Hematopoietic multipotent progenitor cell treated with erythropoietin and hydrocortisone succinate and interleukin-3 and kit ligand, for 17 days (in vitro differentiated cells): ENCODE measurements at regions not wholly inside any gene's neighbourhood (a gene's known extent, or its start where the extent isn't known, plus 50 kb on each side); places are given as distances from the start of the nearest gene placed in this dataset.

ENCODE experiments used
- DNase-seq: peaks from one replicate; pipeline ENCODE4 v3.0.0-alpha.2; 2015; ENCODE audit warnings: low spot score

DNA sequence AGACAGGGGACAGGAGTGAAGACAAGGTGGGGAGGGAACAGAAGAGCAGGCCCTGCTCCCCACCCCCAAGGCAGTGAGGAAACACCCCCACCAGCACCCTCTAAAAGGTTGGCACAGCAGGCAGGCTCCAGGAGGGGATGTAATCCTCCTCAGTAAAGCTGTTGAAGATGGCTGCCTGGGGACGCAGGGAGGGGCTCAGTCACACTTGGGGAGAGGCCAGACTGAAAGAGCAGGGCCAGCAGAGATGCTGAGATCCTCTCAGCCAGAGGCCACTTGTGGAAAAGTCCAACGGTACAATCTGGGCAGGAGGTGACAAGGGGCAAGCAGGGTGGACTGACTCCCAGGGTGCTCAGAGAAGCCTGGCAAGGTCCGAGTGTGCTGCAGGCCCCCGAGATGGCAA, 154.8 kb upstream of the ID2 start:
- DNase-seq: no peak

DNA sequence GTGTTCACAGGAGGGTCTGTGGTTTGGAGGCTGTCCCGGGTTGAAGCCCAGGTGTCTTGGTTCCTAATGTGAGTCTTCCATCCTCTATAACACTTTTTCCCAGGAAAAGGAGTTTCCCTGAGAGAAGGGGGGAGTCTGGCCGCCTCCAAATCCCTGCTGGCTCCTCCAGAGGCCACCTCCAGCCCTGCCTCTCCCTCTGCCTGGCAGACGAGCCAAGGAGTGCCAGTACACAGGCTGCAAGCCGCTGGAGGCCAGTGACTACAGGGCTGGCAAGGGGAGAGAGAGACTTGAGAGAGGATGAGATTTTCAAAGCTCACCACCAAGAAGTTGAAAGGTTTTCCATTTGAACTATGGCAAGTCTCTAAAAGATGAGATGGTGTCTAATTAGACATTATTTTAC, 154.2 kb upstream of the ID2 start:
- no peak for DNase-seq

DNA sequence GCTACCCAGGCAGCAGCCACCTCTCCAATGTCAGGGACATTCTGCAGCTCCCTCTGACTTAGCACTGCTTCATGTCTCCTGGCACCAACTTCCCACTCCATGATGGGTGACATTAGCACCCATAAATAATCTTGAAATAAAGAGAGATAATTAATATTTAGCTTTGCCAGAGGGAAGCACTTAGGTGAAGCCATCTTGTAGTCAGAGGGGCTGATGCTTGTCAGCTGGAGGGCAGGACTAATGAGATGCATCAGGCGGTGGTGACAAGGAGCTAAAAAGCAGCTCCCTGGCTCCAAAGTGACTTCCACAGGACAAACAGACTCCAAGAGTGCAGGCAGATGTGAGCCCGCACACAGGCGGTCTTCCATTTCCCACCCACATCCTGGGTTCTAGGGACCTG, 153.0 kb upstream of the ID2 start:
- no peak for DNase-seq

DNA sequence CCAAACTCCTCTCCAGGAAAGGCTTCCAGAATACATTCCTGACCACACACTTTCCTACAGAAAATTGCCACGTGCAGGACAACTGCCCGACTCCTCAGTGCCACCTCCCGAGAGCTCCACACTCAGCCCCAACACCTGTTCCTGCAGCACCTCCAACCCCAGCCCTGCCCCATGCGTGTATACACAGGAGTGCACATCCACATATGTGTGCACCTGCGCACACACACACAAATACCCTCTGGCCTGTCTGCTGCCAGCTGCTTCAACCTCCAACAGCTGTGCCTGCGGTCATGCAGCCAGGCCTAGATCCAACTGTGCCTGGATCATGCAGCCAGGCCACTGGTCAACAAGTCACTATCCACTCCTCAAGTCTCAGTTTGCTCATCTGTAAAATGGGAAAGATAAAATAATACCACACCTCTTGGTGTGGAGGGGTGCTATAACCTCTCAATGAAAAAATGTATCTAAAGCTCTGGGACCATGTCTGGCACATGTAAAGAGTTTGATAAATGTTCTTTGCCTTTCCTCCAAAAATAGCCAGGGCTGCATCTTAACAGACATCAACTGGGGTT, 152.1 kb upstream of the ID2 start:
- DNase-seq: no peak

DNA sequence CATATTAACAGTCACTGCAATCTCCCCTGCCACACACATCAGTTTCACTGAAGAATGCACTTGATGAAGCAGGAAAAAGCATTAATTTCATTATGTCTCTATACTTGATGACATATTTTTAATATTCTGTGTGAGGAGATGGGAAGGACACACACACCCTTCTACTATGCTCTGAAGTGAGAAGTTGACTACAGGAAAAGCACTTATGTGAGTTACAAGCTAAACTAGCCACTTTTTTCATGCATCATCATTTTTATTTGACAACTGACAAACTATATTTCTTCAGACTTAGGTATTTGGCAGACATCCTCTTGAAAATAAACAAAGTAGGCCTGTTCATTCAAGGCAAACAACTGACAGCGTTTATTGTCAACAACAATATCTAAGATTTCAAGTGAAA, 150.4 kb upstream of the ID2 start:
- DNase-seq: no peak

DNA sequence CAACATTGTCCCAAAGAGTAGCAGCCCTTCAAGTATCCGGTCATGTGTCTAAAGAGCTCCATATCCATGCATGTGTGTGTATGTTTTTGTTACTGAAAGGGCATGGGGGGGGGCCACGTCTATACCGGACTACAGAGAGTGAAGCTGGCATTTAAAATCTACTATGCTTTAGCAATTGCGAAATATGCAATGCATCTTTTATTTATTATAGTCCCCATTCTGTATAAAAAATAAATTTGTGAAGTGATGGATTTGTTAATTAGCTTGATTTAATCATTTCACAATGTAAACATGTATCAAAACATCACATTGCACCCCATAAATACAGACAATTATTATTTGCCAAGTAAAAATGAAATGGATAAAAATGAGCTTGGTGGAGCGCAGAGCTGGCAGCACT, 149.4 kb upstream of the ID2 start:
- DNase-seq: no peak

DNA sequence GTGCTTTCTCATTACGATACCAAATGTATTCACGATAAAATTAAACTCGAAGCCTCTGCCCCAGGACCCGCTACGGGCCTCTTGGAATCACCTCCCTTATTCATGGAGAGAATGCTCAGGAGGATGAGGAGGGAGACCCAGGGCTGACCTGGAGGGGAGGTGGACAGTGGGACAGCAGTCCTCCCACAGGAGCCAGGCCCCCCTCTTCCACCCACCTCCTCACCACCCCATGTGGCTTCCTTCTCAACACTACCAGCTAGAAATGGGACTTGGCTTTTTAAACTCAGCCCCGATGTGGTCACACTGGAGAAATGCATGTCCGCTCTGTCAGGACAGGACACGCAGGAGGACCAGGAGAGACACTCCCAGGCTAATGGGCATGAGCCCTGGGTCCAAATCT, 147.9 kb upstream of the ID2 start:
- no peak for DNase-seq

DNA sequence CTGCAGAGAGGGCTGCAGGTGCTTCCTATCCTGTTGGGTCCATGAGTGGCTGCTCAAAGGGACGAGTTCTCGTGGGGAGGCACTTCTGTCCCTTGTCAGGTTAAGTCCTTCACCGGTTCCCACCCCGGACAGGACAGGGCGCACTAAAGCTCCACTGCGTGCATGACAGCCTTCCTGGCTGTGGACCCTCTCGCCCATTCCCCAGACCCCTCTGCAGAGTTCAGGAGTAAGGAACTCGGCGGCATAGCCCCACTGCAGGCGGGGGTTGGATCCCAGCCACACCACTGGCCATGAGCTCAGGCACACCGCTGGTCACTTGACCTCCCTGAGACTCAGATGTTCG, 147.5 kb upstream of the ID2 start:
- no peak for DNase-seq

DNA sequence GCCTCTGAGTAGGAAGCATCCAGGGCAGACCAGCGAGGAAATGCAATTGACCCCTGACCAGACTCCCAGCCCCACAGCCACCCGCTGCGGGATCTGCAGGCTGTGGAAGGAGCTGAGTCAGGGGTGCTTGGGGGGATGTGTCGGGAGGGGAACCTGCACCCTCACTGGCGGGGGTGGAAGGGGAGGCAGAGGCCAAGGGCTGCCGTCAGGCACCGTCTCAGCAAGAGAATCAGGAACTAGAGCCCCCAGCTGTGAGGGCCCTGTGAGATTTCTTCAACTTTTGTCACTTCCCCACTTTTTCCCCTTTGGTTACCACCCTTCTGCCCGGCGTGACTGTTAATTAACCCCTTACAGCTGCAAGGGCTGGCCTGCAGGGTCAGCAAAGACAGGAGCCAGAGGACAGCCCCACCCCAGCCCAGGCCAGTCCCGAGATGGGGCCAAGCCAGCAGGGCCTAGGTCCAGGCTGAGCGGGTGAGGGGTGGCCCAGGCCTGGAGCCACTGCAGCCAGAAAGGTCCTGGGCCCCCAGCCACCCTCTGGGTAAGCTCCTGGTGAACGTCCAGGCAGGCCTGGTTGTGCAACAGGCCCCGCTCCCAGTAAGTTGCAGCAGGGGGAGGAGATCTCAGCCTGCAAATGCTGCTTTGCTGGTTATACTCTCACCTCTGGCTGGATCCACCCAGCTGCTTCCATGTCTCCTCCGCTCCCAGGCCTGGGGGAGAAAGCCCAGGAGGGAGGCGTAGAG, 147.0 kb upstream of the ID2 start:
- DNase-seq: no peak

DNA sequence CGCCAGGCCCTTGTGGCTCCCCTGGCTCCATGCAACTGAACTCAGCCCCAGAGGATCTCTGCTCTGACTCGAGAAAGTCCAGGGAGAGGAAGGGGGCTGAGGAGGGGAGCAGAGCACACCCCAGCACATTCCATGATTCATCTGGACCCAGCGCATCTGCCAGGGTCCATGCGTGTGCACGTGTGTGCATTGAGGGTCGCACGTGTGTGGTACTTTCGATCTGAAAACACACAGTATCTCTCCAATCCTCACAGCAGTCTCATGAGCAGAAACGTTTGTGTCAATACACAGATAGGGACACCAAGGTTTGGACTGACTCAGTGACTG, 146.4 kb upstream of the ID2 start:
- DNase-seq: no peak

DNA sequence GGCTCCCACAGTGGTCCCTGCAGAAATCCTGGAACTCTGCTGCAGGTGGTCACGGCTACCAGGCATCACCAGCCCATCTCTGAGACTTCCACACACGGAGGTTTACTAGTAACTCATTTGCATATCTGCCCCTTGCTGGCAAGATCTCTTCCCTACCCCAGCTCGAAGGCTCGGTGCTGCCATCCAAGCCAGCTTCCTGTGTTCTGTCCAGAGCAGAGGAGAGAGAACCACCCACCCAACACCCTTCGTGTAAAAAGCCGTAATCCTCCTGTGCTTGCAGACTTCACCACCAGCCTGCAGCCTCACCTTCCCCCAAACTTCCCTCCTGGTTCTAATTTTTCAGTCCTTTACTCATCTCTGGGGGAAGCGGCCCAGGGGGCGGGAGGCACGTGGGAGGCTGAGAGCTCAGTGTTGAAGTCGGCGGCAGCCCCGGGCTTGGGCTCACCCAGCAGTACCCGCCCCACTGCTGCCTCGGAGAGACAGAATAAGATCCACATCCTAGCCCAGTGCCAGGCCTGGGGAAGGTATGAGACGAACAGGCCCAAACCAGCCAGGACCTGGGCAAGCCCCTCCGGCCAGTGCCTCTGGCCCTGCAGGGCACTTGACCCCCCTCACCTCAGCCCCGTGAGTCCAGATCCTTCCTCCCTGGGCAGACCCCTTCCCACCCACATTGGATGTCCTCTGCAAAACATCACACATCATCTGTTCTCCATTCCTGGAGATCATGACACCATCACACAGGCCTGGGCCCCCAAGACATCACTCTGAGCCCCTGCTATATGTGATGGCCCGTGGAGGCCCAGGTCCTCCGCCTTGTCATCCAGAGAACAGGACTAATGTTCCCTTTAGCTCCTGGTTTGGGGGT, 145.8 kb upstream of the ID2 start:
- peak; percentile 55 for DNase-seq

DNA sequence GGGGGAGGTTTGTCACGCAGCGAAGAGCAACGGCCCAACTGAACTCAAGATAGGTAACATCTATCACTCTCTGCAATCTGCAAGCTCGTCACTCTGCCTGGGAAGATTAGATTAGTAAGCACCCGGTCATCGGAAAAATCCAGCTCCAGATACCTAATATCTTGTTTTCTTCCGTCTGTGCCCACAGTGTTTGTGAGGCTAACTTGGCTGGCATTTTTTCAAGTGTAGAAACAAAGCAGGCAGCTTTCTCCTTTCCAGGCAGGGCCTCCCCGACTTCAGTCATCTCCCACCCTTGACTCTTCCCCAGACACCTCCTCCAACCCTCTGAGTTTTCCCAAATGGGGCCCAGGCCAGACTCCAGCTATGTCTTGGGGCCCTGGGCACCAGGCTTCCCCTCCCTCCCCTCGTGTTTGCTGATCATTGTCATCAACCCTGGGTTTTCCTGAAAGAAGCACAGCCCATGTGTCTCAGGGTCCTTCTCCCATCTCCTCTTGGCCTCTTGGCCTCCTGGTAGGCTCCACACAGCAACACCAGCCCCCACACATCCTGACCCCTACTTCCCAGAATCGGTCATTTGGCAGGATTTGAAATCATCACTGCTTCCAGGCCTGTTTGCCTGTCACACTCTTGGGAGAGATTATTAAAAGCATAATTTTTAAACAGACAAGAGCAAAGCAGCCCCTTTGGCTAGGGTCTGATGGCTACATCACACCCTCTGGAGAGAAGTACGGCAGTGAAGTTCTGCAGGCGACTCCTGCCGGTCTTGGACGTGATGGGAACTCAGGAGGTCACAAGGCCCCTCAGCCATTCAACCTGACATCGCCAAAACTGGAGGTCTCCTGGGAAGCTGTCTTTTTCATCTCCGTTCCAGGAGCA, 144.9 kb upstream of the ID2 start:
- peak; percentile 56 for DNase-seq

DNA sequence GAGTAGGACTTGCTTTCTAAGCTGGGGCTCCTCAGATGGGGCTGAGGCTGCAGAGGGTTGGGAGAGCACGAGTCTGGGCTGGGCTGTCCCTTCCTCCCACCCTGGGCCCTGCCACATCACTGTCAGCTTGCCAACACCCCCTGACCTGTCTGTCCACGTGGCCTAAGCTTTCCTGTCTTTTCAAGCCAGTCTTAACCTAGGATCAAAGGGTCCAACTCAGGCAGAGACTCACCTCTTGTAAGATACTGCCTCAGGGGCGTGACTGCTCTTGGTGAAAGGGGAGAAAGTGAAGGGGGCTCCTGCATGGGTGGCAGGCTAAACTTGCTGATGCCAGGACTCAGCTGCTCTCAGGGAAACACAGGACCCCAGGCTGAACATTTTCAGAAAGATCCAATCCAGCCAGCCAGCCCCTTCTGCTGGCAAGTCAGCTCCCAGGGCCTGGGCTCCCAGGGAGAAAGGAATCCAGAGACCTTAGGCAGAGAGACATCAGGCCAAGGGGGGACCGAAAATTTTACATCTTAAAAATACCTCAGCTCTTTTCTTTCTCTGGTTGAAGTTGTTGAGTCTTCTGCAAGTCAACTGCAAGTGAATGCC, 144.2 kb upstream of the ID2 start:
- DNase-seq: no peak

DNA sequence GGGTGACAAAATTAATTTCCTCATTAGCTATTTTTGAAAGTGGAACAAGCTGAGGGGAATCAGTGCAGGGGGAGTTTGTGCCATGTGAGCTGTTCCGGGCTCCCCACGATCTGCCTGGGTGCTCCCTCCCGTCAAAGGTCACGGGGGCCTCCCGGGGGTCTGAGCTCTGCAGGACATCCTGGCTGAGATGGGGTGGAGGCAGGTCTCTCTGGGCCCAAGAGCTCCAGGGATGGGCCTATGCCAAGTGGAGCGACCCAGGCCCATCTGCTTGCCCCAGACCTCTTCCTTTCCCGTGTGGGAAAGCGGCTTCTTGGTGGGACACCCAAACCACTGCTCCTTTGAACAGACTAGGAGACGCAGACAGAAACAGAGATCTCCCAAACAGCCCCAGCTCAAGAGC, 143.3 kb upstream of the ID2 start:
- no peak for DNase-seq

DNA sequence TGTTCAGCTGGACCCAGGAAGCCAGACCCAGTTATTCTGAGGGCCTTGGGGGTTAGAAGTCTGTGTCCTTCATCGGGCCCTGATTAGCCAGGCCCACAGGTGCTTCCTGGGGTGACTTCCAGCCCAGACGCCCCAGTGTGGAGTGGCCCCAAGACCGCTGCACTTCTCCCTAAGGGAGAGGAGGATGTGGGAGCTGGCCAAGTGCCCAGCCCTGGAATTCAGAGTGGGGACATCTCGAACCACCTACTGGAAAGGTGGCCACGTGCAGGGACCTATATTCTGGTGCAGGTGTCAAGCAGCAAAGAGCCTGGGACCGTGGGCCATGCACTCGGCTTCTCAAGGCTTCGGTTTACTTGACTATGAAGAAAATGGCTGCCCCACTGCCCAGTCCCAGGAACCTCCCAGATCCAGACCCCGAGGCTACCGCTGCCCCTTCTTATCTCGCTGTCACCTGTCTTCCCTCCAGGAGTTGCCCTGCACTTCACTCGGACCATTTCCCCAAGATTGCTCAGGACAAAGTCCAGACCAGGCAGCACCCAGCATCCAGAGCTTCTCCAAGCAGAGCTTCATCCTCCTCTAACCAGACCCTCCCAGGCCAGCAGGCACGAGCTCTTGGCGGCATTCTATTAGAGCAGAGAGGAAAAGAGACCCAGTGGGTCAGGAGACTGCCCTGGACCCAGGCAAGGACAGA, 142.8 kb upstream of the ID2 start:
- DNase-seq: no peak

DNA sequence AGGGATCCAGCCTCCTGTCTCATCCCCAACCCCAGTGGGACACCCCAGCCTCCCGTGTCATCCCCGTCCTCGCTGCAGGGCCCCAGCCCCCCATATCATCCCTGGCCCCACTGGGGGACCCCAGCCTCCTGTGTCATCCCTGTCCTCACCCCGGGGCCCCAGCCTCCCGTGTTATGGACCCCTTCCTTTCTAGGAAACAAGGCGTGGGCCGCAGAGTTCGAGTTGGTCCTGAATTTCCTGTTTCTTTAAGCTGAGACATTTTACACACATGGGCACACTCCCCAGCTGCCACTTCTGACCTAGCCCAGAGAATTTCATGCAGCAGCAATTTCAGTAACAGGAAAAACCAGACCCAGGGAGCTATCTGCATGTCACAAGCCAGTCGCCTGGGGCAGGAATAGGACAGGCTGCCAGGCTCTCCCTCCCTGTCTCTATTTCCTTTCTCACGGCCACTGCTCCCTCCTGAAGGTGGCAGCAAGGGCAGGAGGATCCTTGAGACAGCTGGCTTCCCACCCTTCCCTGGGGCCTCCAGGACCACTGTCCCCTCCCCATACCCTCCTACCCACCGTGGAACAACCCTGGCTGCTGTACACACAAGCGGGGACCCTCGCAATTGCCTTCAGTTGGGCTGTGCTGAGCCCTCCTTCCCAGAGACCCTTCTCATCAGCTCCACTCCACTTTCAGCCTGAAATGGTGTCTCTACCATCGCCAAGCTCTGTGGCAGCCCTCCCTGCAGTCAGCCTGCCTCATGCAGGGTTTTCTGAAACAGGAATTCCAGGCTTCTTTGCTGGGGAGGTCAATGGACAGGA, 141.9 kb upstream of the ID2 start:
- DNase-seq: no peak

DNA sequence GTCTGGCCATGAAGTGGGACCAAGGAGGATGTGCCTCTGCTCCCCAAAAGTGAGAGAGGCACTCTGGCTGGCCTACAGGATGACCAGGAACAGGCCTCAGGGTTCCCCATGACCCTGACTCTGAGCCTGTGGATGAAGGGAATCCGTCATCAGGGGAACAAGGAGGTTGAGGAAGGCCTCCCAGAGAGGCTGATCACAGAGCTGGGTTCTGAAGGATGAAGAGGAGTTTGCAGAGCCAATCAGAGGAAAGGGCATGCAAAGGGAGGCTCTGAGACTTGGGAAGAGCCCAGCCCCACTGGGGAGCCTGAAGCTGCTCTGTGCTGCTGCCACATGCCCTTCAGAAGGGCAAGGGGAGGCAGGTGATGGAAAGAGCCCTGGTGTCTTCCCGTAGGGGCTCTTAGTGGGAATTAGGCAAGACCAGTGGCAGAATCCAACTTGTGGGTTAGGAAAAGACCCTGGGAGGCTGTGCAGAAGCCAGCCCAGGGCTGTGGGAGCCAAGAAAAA, 141.3 kb upstream of the ID2 start:
- no peak for DNase-seq

DNA sequence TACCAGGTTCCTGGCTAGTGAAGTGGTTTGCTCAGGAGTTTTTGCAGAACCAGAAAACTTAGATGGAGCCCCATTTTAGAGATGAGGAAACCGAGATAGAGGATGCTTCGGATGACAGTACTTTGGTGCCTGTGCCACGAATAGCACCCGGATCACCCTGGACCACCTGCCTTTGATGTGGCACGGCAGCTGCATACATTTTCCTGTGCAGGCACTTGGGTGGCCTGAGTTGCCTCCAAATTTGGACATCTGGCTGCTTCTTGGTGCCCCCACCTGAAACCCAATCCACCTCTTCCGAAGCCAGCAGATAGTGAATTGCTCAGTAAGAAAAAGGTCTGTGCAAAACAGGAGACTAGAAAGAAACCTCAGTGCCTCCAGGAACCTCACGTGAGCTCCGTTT, 140.6 kb upstream of the ID2 start:
- no peak for DNase-seq

DNA sequence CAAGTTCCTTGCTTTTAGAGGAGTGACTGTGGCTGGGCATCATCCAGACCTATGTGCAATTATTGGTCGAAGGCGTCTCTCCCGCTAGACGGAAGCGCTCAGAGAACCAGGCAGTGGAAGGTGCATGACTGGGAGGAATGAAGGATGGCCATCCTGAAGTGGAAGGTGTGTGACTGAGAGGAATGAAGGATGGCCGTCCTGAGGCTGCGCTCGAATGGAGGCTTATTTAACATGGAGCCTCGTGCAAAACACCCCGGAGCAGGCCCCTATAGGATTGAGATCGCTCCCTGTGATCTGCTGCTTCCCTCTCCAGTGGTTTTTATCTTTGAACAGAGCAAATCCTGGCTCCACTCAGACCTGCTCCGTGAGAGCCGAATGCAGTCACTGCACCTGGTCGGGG, 140.2 kb upstream of the ID2 start:
- DNase-seq: no peak

DNA sequence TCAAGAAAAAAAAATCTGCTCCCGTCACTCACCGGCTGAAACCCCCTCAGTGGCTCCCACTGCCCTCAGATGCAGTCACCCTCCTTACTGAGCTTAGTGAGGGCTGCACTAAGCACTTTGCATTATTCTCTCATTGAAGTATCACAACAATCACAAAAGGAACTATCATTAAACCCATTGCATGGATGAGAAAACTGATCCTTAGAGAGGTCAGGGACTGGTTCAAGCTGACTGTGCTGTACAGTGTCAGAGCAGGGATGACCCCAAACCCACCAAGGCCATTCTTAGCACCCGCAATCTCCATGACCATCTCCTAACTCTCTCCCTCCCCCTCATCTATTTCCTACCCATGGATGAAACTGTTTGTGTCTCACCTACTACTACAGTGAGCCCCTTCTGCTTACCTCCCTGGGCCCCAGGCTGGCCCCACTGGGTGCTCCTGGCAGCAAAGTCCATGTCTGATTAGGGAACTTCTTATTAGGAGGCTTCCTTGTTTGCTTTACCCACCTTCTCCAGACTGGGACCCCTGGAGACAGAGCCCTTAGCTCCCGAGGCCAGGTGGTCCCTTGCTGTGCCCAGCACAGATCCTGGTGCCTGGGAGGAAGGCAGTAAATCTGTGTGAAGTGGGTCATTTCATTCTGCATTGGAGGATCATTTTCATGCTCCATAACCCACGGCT, 139.3 kb upstream of the ID2 start:
- DNase-seq: no peak
